GM19455 (cell line): ENCODE measurements at regions not wholly inside any gene's neighbourhood (a gene's known extent, or its start where the extent isn't known, plus 50 kb on each side); places are given as distances from the start of the nearest gene placed in this dataset.
"Not testable (repeated sequence)": the region's sequence is repeated elsewhere in the genome, so short reads cannot be mapped to it uniquely, and the experiment has no call there.

Experiments used
- ATAC-seq: cut with Tn5 transposase; IDR thresholded peaks from one replicate; pipeline ENCODE4 v1.9.1; 2021; ENCODE audit not compliant: unreplicated experiment

DNA sequence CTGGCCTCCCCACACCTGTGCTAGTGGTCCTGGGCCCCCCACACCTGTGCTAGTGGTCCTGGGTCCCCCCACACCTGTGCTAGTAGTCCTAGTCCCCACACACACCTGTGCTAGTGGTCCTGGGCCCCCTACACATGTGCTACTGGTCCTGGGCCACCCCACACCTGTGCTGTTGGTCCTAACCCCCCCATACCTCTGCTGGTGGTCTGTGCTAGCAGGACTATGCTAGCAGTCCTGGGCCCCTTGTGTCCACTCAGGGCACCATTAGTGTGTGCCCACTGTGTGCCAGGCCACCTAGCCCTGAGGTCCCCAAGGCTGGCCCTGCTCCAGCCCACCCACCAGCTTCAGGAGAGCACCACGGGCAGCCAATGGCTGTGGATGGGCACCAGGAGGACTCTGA lies 558.2 kb upstream of the SALL3 start:
- no peak for ATAC-seq

DNA sequence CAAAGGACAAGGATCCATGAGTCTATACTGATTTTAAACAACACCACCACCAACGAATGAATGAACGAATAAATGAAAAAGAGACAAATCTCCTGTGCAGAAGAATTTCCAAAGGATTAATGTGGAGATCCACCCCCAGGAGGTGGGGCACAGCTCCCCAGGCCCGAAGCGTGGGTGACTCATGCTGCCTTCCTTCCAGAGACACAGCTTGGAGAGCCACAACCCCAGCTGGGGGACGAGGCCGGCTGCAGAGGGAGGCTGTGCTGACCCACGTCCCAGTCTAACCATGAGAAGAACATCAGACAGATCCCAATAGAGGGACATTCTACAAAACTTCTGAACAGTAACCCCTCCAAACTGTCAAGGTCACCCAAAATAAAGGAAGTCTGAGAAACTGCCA lies 557.3 kb upstream of the SALL3 start:
- ATAC-seq: no peak

DNA sequence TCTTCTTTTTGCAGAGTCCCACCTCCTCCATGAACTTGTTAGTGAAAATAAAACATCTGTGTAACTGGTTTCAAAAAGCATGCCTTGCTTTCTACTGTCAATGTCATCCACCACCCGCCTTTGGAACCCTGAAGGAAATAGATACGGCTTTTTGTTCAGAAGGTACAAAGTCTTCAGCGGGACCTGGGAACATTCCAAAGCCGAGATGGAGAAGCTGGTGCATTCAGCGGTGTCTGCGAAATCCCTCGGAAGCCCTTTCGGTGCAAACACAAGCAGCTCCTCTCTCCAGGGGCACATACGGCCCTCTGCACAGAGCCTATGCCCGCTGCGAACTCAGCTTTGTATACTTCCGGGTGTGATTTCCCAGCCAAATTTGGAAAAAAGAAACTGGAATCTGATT lies 555.8 kb upstream of the SALL3 start:
- ATAC-seq: no peak

DNA sequence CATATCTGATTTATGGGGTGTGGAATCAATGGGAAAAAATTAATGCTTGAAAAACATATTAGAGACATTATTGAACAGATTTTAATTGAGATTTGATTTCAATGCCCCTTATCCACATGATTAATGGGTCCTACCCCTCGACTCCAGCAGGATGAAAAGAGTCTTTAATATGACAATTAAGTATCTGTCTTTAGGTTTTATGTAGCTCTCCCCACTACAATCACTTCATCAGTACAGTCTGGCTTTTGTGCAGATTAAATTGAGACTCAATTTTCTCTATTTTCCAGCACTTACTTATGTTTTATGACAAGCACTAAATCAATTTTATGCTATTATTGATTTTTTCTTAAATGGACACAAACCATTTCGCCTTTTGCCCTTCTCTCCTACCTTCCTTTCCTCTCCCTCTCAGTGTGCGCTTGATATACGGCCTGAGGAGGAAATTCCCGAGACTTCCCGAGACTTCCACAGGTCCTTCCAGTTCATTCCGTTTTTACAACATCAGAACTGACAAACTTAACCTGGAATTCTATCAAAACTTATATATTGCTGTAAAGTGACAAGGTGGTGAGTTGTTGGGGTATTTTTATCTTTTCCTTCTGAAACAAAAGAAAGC lies 555.1 kb upstream of the SALL3 start:
- ATAC-seq: no peak

- no peak for ATAC-seq
Measured at GRCh38 chr18:78425019-78425412, 554.6 kb upstream of the SALL3 start.

- no peak for ATAC-seq
Measured at GRCh38 chr18:78427081-78427480, 552.5 kb upstream of the SALL3 start.

- ATAC-seq: no peak
Measured at GRCh38 chr18:78429127-78430108, 550.2 kb upstream of the SALL3 start.

- ATAC-seq: no peak
Measured at GRCh38 chr18:78430131-78430758, 549.4 kb upstream of the SALL3 start.

- no peak for ATAC-seq
Measured at GRCh38 chr18:78431606-78432005, 548.0 kb upstream of the SALL3 start.

GRCh38 chr18:78433562-78433961 lies 546.1 kb upstream of the SALL3 start:
- no peak for ATAC-seq

DNA sequence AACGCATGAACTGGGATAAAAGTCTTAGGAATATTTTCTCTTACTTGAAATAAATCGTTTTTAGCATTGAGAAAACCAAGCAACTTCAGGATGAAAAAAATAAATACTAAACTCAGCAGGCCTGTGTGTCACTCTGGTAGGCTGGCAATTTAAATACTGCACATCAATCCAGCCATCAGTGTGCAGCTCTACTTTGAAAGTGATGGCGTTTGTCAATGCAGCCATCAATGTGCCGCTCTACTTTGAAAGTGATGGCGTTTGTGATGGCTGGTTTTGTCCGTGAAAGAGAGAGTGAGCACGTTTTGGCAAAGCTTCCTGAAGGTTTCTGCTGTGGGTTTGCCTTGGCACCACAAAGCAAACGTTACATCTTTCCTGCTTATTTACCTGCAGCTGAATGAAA lies 543.5 kb upstream of the SALL3 start:
- ATAC-seq: no peak

GRCh38 chr18:78438235-78438634 lies 541.4 kb upstream of the SALL3 start:
- ATAC-seq: not testable (repeated sequence)

DNA sequence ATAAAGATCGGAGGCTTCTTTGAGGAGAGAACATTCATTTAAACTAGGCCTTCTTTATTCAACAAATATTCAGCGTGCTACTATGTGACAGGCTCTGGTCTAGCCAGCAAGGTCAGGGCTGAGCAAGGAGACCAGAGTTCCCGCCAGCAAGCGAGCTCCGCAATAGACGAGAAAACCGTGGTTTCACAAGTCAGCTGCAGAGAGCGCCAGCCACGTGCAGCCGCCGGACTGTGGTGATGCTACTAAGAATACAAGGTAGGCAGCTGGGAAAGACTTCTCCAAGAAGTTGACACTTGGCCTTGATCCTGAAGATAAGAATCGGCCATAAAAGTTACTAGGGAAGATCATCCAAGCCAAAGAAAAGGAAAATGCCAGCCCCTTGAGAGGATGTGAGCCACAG lies 533.7 kb upstream of the SALL3 start:
- ATAC-seq: no peak

- ATAC-seq: no peak
Measured at GRCh38 chr18:78447211-78447610, 532.4 kb upstream of the SALL3 start.

- ATAC-seq: no peak
Measured at GRCh38 chr18:78448106-78448505, 531.5 kb upstream of the SALL3 start.

DNA sequence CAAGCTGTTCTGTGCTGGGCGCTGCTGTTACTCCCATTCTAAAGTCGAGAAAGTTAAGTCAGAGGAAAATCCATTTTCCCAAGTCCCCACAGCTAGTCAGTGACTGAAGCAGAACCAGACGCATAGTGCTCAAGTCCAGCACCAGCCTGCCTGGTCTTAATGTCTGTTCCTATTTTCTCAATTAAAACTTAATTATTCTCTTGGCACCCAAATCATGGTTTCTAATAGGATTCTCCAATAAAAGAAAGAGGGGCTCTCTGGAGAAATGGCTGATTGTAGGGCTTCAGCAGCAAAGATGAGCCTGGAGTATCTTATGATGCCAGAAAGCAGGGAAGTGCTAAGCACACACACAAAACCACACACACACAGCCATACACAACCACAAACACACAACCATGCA lies 531.0 kb upstream of the SALL3 start:
- no peak for ATAC-seq

- ATAC-seq: no peak
Measured at GRCh38 chr18:78454221-78454620, 525.4 kb upstream of the SALL3 start.

GRCh38 chr18:78455386-78455785 lies 524.2 kb upstream of the SALL3 start:
- ATAC-seq: no peak

- no peak for ATAC-seq
Measured at GRCh38 chr18:78457011-78457410, 522.6 kb upstream of the SALL3 start.

DNA sequence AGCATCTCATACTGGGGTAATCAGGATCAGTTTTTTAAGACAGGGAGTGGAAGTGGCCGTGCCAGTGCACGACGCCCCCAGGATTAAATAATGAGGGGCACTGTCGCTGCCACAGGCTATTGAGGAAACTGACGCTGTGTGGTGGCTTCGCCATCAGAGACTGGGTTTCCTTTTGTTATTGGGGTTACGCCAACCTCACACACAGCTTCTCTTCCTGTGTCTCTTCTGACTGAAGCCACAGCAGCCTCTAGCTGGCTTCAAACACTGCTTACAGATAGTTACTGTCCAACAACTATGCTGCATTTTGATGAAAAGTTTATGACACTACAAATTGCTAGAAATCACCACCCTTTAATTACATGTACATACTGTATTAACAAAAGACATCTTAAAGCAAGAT lies 521.9 kb upstream of the SALL3 start:
- no peak for ATAC-seq

DNA sequence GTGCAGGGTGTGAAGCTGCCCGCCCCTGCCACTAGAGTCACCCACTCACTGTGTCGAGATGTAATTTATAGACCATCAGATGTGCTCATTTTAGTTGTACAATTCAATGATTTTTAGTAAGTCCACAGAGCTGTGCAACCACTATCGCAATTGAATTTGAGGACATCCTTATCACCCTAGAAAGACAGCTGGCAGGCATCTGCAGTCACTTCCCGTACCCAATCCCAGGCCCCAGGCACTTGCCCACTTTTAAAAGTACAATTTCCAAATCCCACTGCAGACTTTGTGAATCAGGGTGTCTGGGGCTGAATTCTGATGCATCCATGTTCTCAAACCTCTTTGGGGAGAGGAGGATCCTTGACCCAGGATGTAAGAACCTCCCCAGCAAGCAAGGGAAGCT lies 521.3 kb upstream of the SALL3 start:
- no peak for ATAC-seq

DNA sequence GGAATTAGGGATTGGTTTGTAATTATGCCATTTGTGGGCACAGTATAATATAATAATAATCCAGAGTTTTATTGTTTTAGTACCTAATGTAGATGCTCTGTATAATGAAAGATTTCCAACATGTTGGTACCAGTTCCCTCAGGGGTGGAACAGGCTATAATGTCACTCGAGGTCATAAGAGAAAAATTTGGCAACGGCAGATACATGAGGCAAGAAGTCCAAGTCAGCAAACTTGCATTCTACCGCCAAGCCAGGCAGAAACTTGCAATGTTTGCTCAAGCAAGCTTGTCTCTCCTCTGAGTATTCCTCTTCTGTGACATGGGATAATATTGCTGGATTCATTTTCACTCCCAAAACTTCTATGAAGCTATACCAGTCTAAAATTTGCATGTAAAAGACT lies 520.0 kb upstream of the SALL3 start:
- no peak for ATAC-seq
